Retinal pigment epithelial cell (primary cell): ENCODE measurements at regions not wholly inside any gene's neighbourhood (a gene's known extent, or its start where the extent isn't known, plus 50 kb on each side); places are given as distances from the start of the nearest gene placed in this dataset.

Source experiments
- DNase-seq: peaks from one replicate; pipeline ENCODE4 v3.0.0-alpha.2; 2010; ENCODE audit warnings: low read depth
- H3K4me3 ChIP-seq: 2 replicates; pipeline ENCODE4 v1.5.1; 2011; ENCODE audit warnings: mild to moderate bottlenecking, low read length, control low read depth, moderate library complexity
- TF ChIP-seq, protein P1 (sequence below): conservative IDR thresholded peaks from 2 replicates; pipeline ENCODE4 v1.5.1; 2011; ENCODE audit warnings: low read depth, low read length, control low read depth, inconsistent platforms

DNA sequence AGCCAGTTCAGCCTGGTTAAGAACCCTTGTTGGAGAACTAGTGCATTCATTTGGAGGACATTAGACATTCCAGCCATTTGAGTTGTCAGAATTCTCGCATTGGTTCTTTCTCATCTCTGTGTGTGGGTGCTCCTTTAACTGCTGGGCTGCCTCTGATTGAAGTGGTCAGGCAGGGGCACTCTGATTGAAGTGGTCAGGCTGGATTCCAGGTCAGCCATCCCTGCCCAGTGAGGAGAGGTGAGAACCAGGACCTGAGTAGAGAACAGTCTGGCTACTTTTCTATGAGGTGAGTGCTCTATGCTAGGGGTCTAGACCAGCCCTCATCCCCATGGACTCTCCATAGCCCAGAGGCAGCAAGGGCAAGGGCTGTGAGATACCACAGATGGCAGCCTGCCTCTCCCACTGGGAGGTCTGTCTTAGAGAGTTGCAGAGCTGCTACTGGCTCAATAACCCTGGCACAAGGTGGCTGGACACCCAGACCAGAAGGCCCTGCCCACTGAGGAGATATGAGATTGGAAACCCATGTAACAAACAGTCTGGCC, 691.6 kb downstream of the TMTC2 start:
- DNase-seq = no peak
- H3K4me3 ChIP-seq = no peak overlapping the region
- TF ChIP-seq, protein P1, sequence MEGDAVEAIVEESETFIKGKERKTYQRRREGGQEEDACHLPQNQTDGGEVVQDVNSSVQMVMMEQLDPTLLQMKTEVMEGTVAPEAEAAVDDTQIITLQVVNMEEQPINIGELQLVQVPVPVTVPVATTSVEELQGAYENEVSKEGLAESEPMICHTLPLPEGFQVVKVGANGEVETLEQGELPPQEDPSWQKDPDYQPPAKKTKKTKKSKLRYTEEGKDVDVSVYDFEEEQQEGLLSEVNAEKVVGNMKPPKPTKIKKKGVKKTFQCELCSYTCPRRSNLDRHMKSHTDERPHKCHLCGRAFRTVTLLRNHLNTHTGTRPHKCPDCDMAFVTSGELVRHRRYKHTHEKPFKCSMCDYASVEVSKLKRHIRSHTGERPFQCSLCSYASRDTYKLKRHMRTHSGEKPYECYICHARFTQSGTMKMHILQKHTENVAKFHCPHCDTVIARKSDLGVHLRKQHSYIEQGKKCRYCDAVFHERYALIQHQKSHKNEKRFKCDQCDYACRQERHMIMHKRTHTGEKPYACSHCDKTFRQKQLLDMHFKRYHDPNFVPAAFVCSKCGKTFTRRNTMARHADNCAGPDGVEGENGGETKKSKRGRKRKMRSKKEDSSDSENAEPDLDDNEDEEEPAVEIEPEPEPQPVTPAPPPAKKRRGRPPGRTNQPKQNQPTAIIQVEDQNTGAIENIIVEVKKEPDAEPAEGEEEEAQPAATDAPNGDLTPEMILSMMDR = no peak

DNA sequence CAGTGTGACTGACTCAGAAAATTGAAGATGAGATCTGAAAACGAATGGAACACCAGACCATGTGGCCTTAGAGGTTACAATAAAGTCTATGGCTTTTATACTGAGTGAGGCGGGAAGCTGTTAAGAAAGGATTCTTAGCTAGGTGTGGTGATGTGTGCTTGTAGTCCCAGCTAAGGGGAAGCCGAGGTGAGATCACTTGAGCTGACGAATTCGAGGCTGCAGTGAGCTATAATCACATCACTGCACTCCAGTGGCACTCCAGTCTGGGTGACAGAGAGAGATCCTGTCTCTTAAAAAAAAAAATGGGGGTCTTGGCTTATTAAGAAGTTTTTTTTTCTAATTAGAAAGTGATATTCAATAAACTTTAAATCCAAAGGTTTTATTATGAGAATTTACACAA, 678.6 kb downstream of the TMTC2 start:
- TF ChIP-seq, protein P1 = no peak
- no peak for DNase-seq
- H3K4me3 ChIP-seq = no peak overlapping the region

DNA sequence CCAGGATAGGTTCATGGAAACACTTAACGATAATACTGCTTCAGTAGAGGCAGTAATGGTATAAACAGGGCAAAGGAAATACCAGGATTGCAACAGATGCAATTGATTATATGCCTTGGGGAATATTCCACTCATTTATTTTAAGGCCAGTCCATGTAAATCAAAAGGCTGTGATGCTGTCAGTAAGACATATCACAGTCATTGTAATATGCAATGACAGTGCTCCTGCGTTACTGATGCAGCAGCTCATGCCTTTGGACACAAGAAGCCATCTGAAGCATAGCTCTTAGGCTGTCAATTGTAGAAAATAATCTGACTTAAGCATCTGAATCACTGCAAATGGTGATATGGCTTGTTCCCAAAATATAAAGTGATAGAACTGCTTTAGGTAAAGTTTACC, 674.8 kb downstream of the TMTC2 start:
- TF ChIP-seq, protein P1 = no peak
- DNase-seq = no peak
- H3K4me3 ChIP-seq = no peak overlapping the region

DNA sequence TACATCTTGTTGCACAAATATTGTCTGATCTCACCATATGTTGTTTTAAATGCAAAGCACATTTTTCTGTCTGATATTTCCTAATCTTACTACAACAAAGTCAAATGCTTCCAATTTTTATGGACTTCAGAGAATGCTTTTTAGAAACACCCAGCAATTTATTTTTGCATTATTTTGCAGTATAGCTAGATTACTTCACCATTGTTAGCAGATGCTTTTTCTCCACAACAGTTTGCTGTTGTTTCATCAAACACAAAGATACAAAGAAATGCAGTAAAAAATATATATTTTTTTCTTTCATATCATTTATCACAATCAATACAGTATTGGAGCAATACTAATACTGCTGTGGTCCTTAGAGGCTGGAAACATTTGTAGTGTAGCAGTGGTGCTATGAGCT, 674.4 kb downstream of the TMTC2 start:
- TF ChIP-seq, protein P1 = no peak
- DNase-seq = no peak

DNA sequence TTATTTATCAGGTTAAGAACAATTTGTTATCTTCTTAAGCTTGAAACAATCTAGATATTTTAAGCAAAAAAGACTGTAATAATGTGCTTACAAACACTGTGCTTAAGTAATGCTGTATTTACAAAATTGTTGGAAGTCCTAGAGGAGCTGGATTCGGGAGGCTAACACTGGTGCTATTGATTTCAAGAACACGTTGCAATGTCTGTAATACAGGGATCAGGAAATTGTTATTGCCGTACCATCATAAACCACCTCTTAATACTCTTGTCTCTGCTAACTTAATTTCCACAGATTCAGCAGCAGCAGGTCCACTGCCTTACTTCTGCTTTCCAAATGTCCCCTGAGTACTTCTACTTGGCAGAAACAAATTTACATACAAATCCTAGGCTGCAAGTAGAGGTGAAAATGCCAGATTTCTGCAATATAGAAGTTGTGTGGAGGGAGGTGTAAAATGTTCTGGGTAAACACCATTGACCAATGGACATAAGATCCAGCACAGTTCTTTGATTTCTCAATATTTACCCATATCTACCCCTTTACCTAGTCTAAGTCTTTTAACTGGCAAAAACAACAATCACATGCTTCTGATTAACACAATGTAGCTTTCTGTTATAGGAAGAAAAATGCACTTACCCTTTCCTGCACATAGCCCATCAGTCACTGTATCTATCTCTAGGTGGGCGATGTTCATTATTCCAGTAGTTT, 663.4 kb downstream of the TMTC2 start:
- TF ChIP-seq, protein P1 = no peak
- H3K4me3 ChIP-seq = no peak overlapping the region
- no peak for DNase-seq

More for the DNA sequence above, 674.4 kb downstream of the TMTC2 start:
- no peak overlapping the region for H3K4me3 ChIP-seq

DNA sequence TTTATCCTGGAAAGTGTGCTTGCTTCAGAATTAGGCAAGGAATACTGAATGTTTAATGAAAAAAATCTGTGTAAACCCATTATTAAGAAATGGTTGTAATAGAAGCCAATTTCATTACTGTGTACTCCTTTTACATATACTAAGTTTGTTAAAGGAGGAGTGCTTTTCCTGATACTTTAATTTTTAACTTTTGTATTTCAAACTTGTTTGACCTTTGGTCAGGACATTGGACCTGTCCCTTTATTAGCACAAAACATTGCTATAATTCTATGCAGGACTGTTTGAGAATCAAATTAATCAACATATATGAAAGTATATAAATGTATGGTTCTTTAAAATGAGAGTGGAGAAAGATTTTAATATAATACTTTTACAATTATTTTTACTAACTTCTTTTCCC, 659.6 kb downstream of the TMTC2 start:
- H3K4me3 ChIP-seq = no peak overlapping the region
- no peak for DNase-seq
- TF ChIP-seq, protein P1 = no peak

DNA sequence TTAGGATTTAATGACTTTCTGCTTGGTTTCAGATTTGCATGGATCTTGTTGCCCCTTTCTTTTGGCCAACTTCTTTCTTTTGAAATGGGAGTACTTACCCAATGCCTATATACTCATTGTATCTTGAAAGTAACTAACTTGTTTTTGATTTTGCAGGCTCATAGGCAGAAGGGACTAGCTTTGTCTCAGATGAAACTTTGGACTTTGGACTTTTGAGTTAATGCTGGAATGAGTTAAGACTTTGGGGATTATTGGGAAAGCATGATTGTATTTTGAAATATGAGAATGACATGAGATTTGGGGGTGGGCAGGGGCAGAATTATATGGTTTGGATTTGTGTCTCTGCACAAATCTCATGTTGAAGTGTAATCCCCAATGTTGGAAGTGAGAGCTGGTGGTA, 657.1 kb downstream of the TMTC2 start:
- TF ChIP-seq, protein P1 = no peak
- no peak for DNase-seq
- no peak overlapping the region for H3K4me3 ChIP-seq
